GM10248 (cell line): ENCODE measurements at regions not wholly inside any gene's neighbourhood (a gene's known extent, or its start where the extent isn't known, plus 50 kb on each side); places are given as distances from the start of the nearest gene placed in this dataset.
"Not testable (repeated sequence)": the region's sequence is repeated elsewhere in the genome, so short reads cannot be mapped to it uniquely, and the experiment has no call there.

Experiments
- CTCF ChIA-PET: fragments of 300-600 bp; sonication (Branson Sonifier 250); formaldehyde crosslinking; extraction: SDS; loops from one replicate; lab custom pipeline; 2021; ENCODE audit warnings: antibody characterized with exemption; lab: Yijun Ruan, JAX
- POLR2A ChIA-PET: fragments of 350-650 bp; sonication (Branson Sonifier 250); formaldehyde crosslinking; extraction: SDS; loops from one replicate; lab custom pipeline; 2020; ENCODE audit warnings: antibody characterized with exemption; lab: Yijun Ruan, JAX
- DNase-seq: peaks from one replicate; pipeline ENCODE4 v3.0.0; 2012; ENCODE audit errors: extremely low spot score
- TF ChIP-seq, protein P1 (sequence below): IDR thresholded peaks from 2 replicates; pipeline ENCODE4 v1.5.1; 2012; ENCODE audit warnings: mild to moderate bottlenecking, low read depth; ENCODE audit errors: extremely low read depth, missing control alignments, control extremely low read depth

DNA sequence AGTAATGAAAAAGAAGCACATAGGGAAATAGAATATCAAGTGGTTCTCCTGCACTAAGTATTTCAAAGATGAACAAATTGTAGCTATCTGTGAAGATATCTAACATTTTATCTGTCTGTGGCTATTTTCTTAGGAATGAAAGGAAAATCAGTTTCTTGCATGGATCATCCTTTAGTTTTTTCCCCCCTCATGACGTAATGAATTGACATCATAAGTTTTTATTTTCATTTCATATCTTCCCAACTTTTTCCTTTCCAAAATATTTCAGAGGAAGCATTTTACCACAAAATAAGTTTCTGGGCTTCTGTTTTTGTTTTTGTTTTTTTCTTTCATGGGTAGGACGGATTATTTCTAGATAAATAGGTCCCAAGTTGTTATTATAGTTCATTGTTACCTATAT is 996.6 kb downstream of the TMEM121 start:
- ChIA-PET POLR2A (no interaction called here), CTCF (interaction anchor here (1.2 to 8.0 kb wide), 9 partner anchors 8 to 106 kb away, joined by 3 to 150 read pairs (median 6); no protein-coding TSS in a partner anchor)
- DNase-seq: no peak
- TF ChIP-seq, protein P1, sequence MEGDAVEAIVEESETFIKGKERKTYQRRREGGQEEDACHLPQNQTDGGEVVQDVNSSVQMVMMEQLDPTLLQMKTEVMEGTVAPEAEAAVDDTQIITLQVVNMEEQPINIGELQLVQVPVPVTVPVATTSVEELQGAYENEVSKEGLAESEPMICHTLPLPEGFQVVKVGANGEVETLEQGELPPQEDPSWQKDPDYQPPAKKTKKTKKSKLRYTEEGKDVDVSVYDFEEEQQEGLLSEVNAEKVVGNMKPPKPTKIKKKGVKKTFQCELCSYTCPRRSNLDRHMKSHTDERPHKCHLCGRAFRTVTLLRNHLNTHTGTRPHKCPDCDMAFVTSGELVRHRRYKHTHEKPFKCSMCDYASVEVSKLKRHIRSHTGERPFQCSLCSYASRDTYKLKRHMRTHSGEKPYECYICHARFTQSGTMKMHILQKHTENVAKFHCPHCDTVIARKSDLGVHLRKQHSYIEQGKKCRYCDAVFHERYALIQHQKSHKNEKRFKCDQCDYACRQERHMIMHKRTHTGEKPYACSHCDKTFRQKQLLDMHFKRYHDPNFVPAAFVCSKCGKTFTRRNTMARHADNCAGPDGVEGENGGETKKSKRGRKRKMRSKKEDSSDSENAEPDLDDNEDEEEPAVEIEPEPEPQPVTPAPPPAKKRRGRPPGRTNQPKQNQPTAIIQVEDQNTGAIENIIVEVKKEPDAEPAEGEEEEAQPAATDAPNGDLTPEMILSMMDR: no peak

GRCh38 chr14:106528717-106529116 is 1002.3 kb downstream of the TMEM121 start:
- no peak for DNase-seq
- ChIA-PET POLR2A (no interaction called here), CTCF (interaction anchor here (1.4 to 14.0 kb wide), 11 partner anchors 8 to 302 kb away, joined by 4 to 235 read pairs (median 70); no protein-coding TSS in a partner anchor)
- TF ChIP-seq, protein P1: no peak

DNA sequence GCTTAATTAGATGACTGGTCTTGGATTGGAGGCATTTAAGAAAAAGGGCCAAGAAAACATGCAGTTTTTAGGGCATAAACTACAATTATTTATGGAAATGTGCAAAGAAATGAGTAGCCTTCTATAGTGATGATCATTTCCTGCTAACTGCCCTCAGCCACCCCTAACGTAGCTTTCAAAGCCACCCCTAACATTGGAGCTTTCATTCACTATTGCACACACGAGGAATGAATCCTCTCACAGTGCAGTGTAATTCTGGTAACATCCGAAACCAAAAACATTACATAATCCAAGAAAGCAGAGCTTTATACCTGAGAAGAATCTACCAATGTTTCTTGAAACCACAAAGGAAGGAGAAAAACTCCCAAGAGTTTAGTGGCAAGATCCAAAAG is 1003.6 kb downstream of the TMEM121 start:
- CTCF ChIA-PET: interaction anchor here (0.7 to 14.0 kb wide), 45 partner anchors 10 to 319 kb away, joined by 3 to 235 read pairs (median 6); no protein-coding TSS in a partner anchor
- POLR2A ChIA-PET: no interaction called here
- TF ChIP-seq, protein P1: no peak
- DNase-seq: no peak

DNA sequence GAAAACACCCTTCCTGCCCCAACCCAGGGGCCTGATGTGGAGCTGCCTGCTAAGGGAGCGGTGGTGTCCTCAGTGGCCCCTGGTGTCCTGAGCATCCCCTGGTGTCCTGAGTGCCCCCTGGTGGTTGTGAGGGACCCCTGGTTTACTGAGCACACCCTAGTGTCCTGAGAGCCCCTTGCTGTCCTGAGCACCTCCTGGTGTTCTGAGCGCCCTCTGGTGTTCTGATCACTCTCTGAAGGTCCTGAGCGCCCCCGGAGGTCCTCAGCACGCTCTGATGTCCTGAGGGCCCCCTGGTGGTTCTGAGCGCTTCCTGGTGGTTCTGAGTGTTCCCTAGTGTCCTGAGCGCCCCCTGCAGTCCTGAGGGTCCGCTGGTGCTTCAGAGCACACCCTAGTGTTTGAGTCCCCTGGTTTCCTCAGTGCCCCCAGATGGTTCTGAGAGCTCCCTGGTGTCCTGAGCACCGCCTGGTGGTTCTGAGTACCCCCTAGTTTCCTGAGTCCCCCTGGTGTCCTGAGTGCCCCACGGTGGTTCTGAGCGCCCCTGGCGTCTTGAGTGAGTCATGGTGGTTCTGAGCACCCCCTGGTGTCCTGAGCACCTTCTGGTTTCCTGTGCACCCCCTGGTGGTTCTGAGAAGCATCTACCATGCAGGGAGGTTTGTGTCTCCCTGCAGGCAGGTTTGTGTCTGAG is 1004.2 kb downstream of the TMEM121 start:
- peak; percentile 25 for DNase-seq
- CTCF ChIA-PET: interaction anchor here (0.7 to 14.0 kb wide), 69 partner anchors 10 to 1229 kb away, joined by 3 to 235 read pairs (median 5); no protein-coding TSS in a partner anchor
- TF ChIP-seq, protein P1: peak; percentile 81
- POLR2A ChIA-PET: interaction anchor here (0.6 kb wide), 1 partner anchor 8 kb away, joined by 3 read pairs; no protein-coding TSS in a partner anchor

DNA sequence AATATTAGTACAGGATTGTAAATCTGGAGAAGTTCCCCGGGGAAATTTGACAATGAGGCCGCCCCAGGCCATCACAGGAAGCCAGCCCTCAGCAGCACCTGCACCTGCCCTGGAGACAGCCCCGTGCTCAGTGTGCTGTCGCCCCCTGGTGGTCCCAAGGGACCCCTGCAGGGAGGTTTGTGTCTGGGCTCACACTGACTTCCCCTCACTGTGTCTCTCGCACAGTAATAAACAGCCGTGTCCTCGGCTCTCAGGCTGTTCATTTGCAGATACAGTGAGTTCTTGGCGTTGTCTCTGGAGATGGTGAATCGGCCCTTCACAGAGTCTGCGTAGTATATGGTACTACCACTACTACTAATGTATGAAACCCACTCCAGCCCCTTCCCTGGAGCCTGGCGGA is 1011.2 kb downstream of the TMEM121 start:
- CTCF ChIA-PET: interaction anchor here (1.0 to 14.0 kb wide), 9 partner anchors 8 to 422 kb away, joined by 4 to 174 read pairs (median 35); no protein-coding TSS in a partner anchor
- TF ChIP-seq, protein P1: peak; percentile 46
- POLR2A ChIA-PET, DNase-seq: not testable (repeated sequence)

GRCh38 chr14:106538201-106538600 is 1011.8 kb downstream of the TMEM121 start:
- POLR2A ChIA-PET: no interaction called here

More at GRCh38 chr14:106538201-106538600, 1011.8 kb downstream of the TMEM121 start:
- no peak for DNase-seq
- CTCF ChIA-PET: interaction anchor here (0.7 to 5.2 kb wide), 19 partner anchors 9 to 422 kb away, joined by 3 to 100 read pairs (median 9); no protein-coding TSS in a partner anchor
- TF ChIP-seq, protein P1: no peak
